ENCODE measurements at regions not wholly inside any gene's neighbourhood (a gene's known extent, or its start where the extent isn't known, plus 50 kb on each side); places are given as distances from the start of the nearest gene placed in this dataset.
A peak's percentile ranks its signal among the peaks of the same experiment; 100 is the strongest.

DNA sequence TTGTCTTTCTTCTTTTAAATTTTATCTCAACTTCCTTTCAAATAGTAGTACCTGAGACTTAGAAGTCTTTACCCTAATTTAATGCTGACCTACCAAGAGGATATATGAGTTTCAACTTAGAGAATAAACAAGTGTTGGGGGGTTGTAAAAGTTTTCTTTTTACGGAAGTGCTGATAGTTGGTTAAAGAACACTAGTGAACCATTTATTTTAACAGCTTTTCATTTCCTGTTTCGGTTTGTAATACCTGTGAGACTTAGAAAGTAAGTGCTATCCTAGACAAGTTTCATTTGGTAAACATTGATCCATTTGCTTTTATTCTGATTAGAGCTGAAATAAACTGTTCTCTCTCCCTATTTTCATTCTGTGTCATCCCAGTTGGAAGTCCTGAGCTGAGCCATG lies 683.1 kb upstream of the SORCS1 start:
- DNase-seq = no peak

- no peak for DNase-seq
Observed at GRCh38 chr10:107834706-107835105, 670.2 kb upstream of the SORCS1 start.

DNA sequence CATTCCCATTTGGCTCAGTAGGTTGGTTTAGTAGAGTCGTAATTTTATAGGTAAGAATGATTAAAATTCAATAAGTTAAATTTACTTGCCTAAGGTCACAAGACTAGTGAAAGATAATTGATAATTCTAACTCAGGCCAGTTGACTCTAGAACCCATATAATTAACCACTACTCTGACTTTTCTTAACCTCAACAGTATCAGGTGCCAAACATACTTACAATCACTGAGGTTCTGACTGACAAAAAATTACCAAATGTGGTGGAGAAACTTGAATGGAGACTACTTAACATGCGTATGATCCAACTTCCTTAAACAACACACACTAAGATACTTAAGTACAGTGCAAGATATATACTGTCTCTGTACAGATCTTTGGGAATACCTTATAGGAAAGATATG lies 667.3 kb upstream of the SORCS1 start:
- DNase-seq = no peak

- DNase-seq = no peak
Observed at GRCh38 chr10:107829161-107829560, 664.7 kb upstream of the SORCS1 start.

GRCh38 chr10:107826171-107826570 lies 661.7 kb upstream of the SORCS1 start:
- DNase-seq = no peak

DNA sequence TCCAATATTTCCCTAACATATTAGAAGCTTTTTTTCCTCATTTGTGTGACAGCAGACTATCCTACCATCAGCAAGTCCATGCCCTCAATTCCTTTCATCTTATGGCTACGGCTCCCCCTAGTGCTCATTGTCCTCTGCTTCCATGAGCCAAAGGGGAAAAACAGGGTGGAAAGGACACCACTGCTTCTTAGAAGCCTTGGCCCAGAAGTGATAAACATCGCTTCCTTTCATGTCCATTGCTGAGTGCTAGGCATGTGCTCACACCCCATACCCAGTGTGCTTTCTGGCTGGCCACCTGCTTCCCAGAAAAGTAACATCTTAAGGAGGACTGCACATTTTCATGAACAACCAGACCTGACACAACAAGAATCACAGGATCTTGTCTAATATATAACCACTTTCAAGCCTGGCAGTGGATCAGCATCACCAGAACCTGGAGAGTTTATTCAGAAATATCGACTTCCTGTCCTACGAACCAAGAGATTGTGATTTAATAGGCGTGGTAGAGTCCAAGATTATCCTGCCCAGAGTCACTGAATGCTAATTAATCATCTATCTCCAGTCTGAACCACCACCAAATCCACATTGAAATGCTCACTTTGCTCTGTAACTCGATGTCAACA lies 650.5 kb upstream of the SORCS1 start:
- DNase-seq = peak in 1 of 2 experiments; percentile 4

DNA sequence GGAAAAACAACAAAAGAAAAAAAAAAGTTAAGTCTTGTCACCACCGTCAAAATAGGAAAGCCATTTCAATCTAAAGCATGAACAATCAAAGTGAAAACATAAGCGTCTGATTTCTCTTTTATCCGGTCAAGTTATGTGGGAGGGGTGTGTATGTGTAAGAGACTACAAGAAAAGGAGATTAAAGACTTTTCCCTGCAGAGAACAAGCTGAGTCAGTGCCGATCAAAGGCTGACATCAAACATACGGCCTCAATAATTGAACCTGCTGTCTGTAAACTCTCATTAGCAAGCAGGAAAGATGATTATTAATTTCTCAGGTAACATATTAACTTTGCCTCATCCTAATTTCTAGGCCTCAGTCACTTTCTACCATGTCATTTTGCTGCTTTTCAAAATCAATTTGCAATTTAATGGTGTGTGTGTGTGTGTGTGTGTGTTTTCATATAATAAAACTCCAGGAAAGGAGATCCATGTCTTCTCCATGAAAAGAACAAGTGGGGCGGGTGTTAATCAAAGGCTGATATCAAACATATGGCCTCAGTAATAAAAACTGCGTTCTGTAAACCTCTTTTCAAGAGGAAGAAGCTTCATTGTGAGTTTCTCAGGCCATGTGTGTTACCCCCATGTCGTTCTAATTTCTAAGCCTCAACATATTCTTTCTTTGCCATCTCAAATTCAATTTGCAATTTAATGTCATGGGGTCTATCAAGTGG lies 649.1 kb upstream of the SORCS1 start:
- DNase-seq = no peak

DNA sequence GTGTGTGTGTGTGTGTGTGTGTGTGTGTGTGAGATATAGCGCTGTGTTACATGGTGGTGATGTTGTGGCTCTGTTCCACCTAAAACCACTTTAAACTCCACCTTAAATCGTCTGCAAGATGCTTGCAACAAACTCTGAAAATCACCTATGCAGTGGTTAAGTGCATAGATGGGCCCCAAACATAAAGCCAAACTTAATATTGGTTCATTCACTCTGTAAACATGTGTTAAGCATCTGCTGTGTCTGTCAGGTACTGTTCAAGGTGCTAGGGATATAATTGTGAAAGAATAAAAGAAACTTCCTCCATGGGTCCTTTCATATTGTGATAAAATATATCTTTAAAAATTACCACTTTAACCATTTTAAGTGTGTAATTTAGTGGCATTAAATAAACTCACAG lies 645.4 kb upstream of the SORCS1 start:
- DNase-seq = no peak

GRCh38 chr10:107807836-107808235 lies 643.3 kb upstream of the SORCS1 start:
- DNase-seq = no peak

- no peak for DNase-seq
Observed at GRCh38 chr10:107806026-107806425, 641.5 kb upstream of the SORCS1 start.

- no peak for DNase-seq
Observed at GRCh38 chr10:107803546-107803945, 639.0 kb upstream of the SORCS1 start.

- DNase-seq = no peak
Observed at GRCh38 chr10:107800061-107800460, 635.6 kb upstream of the SORCS1 start.

DNA sequence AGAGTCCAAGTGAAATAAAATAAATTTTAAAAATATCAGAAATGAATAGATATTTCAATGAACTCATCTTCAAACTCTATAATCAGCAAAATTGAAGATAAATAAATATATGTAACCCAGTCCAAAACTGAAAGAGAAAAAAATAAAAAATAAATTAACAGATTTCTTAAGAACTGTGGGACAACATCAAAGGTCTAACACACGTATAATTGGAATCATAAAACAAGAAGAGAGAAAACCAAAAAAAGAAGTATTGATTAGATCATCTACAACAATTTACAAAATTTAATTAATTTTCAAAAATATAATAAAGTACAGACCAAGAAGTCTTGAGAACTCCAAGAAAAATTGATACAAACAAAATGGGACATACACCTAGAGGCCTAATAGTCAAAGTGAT lies 625.8 kb upstream of the SORCS1 start:
- DNase-seq = no peak

DNA sequence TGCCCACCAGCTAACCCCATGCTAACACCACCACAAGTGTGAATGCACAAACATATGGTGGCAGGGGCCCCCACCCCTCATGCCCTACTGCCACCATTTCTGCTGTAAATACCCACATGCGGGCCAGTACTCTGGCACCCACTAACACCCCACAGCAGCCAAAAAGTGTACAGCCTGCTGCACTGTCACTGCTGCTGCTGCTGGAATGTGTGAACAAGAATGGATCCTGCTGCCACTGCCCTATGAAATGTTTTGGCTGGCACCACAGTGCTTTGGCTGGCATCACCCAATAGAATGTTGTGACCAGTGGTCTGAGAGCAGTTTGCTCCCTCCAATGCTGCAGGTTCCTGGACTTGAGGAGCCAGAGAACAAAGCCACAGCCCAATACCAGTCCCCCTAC lies 606.6 kb upstream of the SORCS1 start:
- no peak for DNase-seq

DNA sequence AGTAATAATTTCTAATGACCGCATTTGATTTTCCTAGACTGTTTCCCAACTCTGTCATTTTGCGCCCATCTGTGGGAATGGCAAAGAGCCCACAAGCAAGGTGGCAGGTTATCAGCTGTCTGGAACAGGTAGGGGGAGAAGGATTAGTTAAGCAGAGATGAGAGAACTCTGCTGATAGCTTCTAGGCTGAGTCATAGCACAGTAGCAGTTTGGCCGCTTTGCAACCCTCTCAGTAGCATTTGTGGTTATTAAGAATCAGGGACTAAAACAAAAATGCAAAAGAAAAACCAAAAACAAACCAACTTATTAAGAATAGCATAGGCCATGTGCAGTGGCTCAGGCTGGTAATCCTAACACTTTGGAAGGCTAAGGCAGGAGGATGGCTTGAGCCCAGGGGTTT lies 602.7 kb upstream of the SORCS1 start:
- DNase-seq = no peak

- DNase-seq = no peak
Observed at GRCh38 chr10:107754814-107755213, 590.3 kb upstream of the SORCS1 start.

DNA sequence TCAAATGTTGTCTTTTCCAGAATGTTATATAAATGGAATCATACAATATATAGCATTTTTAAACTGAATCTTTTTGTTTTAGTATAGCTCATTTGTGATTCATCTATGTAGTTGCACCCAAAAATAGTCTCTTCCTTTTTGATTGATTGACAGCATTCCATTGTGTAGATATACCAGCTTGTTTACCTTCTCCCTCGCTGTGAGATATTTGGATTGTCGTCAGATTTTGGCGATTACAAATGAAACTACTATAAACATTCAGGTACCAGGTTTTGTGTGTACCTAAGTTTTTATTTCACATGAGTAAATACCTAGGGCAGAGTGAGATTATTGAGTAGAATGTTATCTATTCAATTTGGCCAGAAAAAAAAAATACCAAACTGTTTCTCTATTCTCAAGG lies 584.7 kb upstream of the SORCS1 start:
- no peak for DNase-seq

DNA sequence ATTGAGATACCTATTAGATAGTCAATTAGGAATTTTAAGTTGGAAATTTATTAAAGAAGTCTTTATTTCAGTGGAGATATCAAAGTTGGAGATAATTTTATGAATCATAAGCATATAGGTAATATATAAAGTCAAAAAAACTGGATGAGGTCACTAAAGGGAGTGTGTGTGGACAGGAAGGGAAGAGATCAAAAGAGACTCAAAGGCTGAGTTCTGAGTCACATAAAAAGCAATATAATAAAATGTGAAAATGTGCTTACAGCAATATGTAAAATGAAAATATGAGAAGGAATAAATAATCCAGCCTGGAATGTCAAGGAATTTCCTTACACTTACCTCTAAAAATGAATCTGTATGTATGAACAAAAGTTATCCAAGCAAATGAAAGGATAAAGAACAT lies 583.3 kb upstream of the SORCS1 start:
- DNase-seq = no peak

GRCh38 chr10:107741971-107742370 lies 577.5 kb upstream of the SORCS1 start:
- no peak for DNase-seq

DNA sequence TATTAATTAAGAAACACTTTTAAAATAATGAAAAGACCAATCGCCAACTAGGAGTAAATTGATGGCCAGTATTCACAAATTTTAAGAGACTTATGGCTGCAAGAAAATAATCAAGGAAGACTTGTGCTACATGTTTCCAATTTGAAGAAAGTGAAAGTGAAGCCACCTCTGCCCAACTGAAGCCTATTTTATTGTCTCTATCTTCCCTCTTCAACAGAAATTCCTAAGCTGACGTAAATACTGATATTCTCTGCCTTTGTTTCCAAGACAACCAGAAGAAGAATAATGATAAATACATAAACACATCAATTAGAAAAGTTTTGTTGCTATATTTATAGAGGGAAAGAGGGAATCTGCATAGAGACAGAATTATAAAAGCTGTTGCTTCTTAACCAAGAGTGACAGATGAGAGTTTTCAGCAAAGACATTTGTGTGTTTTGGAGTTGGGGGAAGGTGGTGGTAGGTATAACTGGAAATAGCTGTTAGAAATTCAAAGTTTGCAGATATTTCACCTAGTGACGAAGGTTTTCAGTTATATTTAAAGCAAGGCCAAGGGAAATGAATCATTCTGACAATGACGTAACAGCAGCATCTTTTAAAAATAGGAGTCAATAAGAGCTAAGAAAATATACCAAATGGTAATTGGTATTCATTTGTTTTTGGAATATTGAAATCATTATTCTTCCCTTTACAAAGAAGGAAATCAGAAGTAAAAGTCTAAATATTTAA lies 576.6 kb upstream of the SORCS1 start:
- DNase-seq = no peak

DNA sequence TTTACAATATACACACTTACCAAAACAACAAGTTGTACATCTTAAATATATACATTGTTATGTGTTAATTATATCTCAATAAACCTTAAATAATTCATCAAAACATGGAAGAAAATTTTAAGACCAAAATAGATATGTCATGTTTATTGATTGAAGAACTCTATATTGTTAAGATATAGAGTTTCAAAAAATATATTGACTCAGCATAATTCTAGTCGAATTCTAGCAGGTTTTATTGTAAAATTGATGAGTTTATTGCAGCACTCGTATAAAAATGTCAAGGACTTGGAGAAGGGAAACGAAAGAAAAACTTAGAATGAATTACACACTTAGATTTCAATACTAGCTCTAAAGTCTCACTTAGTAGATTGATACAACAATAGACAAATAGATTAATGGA lies 575.4 kb upstream of the SORCS1 start:
- no peak for DNase-seq

GRCh38 chr10:107733328-107734130 lies 569.0 kb upstream of the SORCS1 start:
- DNase-seq = no peak

DNA sequence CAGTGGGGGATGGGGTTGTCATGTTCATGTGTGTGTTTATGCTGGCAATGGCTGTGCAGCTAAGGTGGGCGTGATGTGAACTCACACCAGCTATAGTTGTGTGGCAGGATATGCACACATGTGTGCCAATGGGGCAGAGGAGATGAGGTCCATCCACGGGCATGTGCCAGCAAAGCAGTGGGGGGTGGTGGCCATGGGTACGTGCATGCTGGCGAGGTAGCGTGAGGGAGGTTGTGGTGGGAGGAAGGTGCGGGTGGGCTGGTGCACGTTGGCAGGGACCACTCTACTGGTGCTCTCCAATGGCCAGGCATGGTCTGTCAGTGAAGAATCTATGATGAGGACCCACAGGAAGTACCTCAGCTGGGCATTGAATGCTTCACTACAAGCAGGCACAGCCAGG lies 567.5 kb upstream of the SORCS1 start:
- no peak for DNase-seq
